ENCODE measurements at regions not wholly inside any gene's neighbourhood (a gene's known extent, or its start where the extent isn't known, plus 50 kb on each side); places are given as distances from the start of the nearest gene placed in this dataset.

GRCh38 chr14:39716987-39717570 is 284.8 kb upstream of the FBXO33 start:
- DNase-seq (ENCODE audit: extremely low read depth, low read depth) = no peak
- TF ChIP-seq CTCF (IDR thresholded peaks at IDR 0.05; ENCODE audit: low read depth, low read length) = no peak

- DNase-seq (ENCODE audit: extremely low read depth, low read depth) = no peak
- TF ChIP-seq CTCF (IDR thresholded peaks at IDR 0.05; ENCODE audit: low read depth, low read length) = no peak
Measured at GRCh38 chr14:39712293-39712999, 280.2 kb upstream of the FBXO33 start.

- TF ChIP-seq CTCF (IDR thresholded peaks at IDR 0.05; ENCODE audit: low read depth, low read length) = no peak
- no peak for DNase-seq (ENCODE audit: extremely low read depth, low read depth)
Measured at GRCh38 chr14:39704594-39704993, 272.4 kb upstream of the FBXO33 start.

- no peak for TF ChIP-seq CTCF (IDR thresholded peaks at IDR 0.05; ENCODE audit: low read depth, low read length)
- no peak for DNase-seq (ENCODE audit: extremely low read depth, low read depth)
Measured at GRCh38 chr14:39694341-39694740, 262.1 kb upstream of the FBXO33 start.

GRCh38 chr14:39683691-39684260 is 251.5 kb upstream of the FBXO33 start:
- no peak for TF ChIP-seq CTCF (IDR thresholded peaks at IDR 0.05; ENCODE audit: low read depth, low read length)
- DNase-seq (ENCODE audit: extremely low read depth, low read depth) = no peak

GRCh38 chr14:39682582-39682981 is 250.3 kb upstream of the FBXO33 start:
- no peak for TF ChIP-seq CTCF (IDR thresholded peaks at IDR 0.05; ENCODE audit: low read depth, low read length)
- DNase-seq (ENCODE audit: extremely low read depth, low read depth) = no peak

GRCh38 chr14:39681782-39682399 is 249.7 kb upstream of the FBXO33 start:
- no peak for DNase-seq (ENCODE audit: extremely low read depth, low read depth)
- no peak for TF ChIP-seq CTCF (IDR thresholded peaks at IDR 0.05; ENCODE audit: low read depth, low read length)

Data from AG09319 (cell line).